Lung microvascular endothelial cell (primary cell): ENCODE measurements at regions not wholly inside any gene's neighbourhood (a gene's known extent, or its start where the extent isn't known, plus 50 kb on each side); places are given as distances from the start of the nearest gene placed in this dataset.
"Not testable (repeated sequence)": the region's sequence is repeated elsewhere in the genome, so short reads cannot be mapped to it uniquely, and the experiment has no call there.

Experiments
- DNase-seq, 2 donors: peaks; one replicate each; pipeline versions ENCODE4 v3.0.0 to v3.0.0-alpha.2; 2010; ENCODE audit warnings: low read depth in 2 of 2

GRCh38 chr5:117645400-117645799 is 1070.8 kb upstream of the SEMA6A start:
- DNase-seq, result no peak

- DNase-seq, result no peak
These were observed 1064.0 kb upstream of the SEMA6A start for GRCh38 chr5:117638581-117638980.

GRCh38 chr5:117633093-117633492 is 1058.5 kb upstream of the SEMA6A start:
- no peak for DNase-seq

- DNase-seq, result no peak
These were observed 1049.6 kb upstream of the SEMA6A start for GRCh38 chr5:117624201-117624600.

- DNase-seq, result no peak
These were observed 1048.6 kb upstream of the SEMA6A start for GRCh38 chr5:117623042-117623805.

GRCh38 chr5:117621921-117622320 is 1047.3 kb upstream of the SEMA6A start:
- DNase-seq, result no peak

GRCh38 chr5:117615226-117615625 is 1040.6 kb upstream of the SEMA6A start:
- no peak for DNase-seq

- DNase-seq, result no peak
These were observed 1039.8 kb upstream of the SEMA6A start for GRCh38 chr5:117614408-117614807.

GRCh38 chr5:117604845-117605244 is 1030.2 kb upstream of the SEMA6A start:
- no peak for DNase-seq

GRCh38 chr5:117599811-117600210 is 1025.2 kb upstream of the SEMA6A start:
- DNase-seq, result not testable (repeated sequence)

GRCh38 chr5:117594166-117594565 is 1019.5 kb upstream of the SEMA6A start:
- DNase-seq, result no peak

- peak in 1 of 2 donors; percentile 5 for DNase-seq
These were observed 1016.3 kb upstream of the SEMA6A start for GRCh38 chr5:117590944-117591343.

GRCh38 chr5:117588611-117589010 is 1014.0 kb upstream of the SEMA6A start:
- DNase-seq, result no peak

GRCh38 chr5:117587111-117587510 is 1012.5 kb upstream of the SEMA6A start:
- DNase-seq, result no peak

GRCh38 chr5:117568622-117569021 is 994.0 kb upstream of the SEMA6A start:
- no peak for DNase-seq

- no peak for DNase-seq
These were observed 993.5 kb upstream of the SEMA6A start for GRCh38 chr5:117568126-117568525.

- no peak for DNase-seq
These were observed 988.0 kb upstream of the SEMA6A start for GRCh38 chr5:117562647-117563046.

GRCh38 chr5:117561531-117561930 is 986.9 kb upstream of the SEMA6A start:
- DNase-seq, result no peak

- no peak for DNase-seq
These were observed 984.6 kb upstream of the SEMA6A start for GRCh38 chr5:117559005-117559844.

- no peak for DNase-seq
These were observed 976.6 kb upstream of the SEMA6A start for GRCh38 chr5:117551236-117551635.

- DNase-seq, result no peak
These were observed 972.6 kb upstream of the SEMA6A start for GRCh38 chr5:117547192-117547591.

GRCh38 chr5:117539692-117540091 is 965.1 kb upstream of the SEMA6A start:
- DNase-seq, result no peak

GRCh38 chr5:117533792-117534191 is 959.2 kb upstream of the SEMA6A start:
- DNase-seq, result no peak
